Smooth muscle cell (in vitro differentiated cells): ENCODE measurements at regions not wholly inside any gene's neighbourhood (a gene's known extent, or its start where the extent isn't known, plus 50 kb on each side); places are given as distances from the start of the nearest gene placed in this dataset.
A peak's percentile ranks its signal among the peaks of the same experiment; 100 is the strongest.

ENCODE experiments used
- DNase-seq: peaks from one replicate; lab custom pipeline; 2025; ENCODE audit not compliant: unreplicated experiment; lab: John Stamatoyannopoulos, UW
- H2AFZ ChIP-seq: fragments of 200-600 bp; sonication (generic); 2 replicates; pipeline ENCODE4 v1.6.0; 2016; ENCODE audit warnings: antibody characterized with exemption, low read depth, mild to moderate bottlenecking
- H3F3A ChIP-seq: fragments of 200-600 bp; sonication (generic); 2 replicates; pipeline ENCODE4 v1.6.0; 2017; ENCODE audit warnings: antibody characterized with exemption, low read depth
- H3K27ac ChIP-seq: fragments of 200-600 bp; sonication (generic); 2 replicates; pipeline ENCODE4 v1.5.1; 2016; ENCODE audit warnings: low read depth, mild to moderate bottlenecking
- H3K27me3 ChIP-seq: fragments of 200-600 bp; sonication (generic); 2 replicates; pipeline ENCODE4 v1.6.1; 2016; ENCODE audit warnings: low read depth, mild to moderate bottlenecking
- H3K36me3 ChIP-seq: fragments of 200-600 bp; sonication (generic); 2 replicates; pipeline ENCODE4 v1.5.1; 2016; ENCODE audit warnings: low read depth
- H3K4me1 ChIP-seq: fragments of 200-600 bp; sonication (generic); 2 replicates; pipeline ENCODE4 v1.5.1; 2016; ENCODE audit warnings: low read depth
- H3K4me2 ChIP-seq: fragments of 200-600 bp; sonication (generic); 2 replicates; pipeline ENCODE4 v1.6.0; 2016; ENCODE audit warnings: mild to moderate bottlenecking
- H3K4me3 ChIP-seq: fragments of 200-600 bp; sonication (generic); 2 replicates; pipeline ENCODE4 v1.5.1; 2016; ENCODE audit warnings: mild to moderate bottlenecking
- H3K79me2 ChIP-seq: fragments of 200-600 bp; sonication (generic); 2 replicates; pipeline ENCODE4 v1.6.0; 2016; ENCODE audit warnings: low read depth, mild to moderate bottlenecking
- H3K9ac ChIP-seq: fragments of 200-600 bp; sonication (generic); 2 replicates; pipeline ENCODE4 v1.6.0; 2016; ENCODE audit warnings: low read depth
- H3K9me3 ChIP-seq: fragments of 200-600 bp; sonication (generic); replicated peaks from 2 replicates; pipeline ENCODE4 v1.5.1; 2016; ENCODE audit warnings: low read depth
- H4K20me1 ChIP-seq: fragments of 200-600 bp; sonication (generic); 2 replicates; pipeline ENCODE4 v1.6.0; 2016; ENCODE audit warnings: low read depth
- CTCF ChIP-seq: fragments of 200-600 bp; sonication (generic); IDR thresholded peaks from 2 replicates; pipeline ENCODE4 v1.5.1; 2017; ENCODE audit warnings: borderline replicate concordance, mild to moderate bottlenecking, antibody characterized with exemption; ENCODE audit not compliant: insufficient read depth, poor library complexity, severe bottlenecking
- WGBS: methylation state at CpG from one replicate; pipeline ENCODE4 v1.1.7; 2016; ENCODE audit warnings: low lambda C conversion rate; 5-methylcytosine and 5-hydroxymethylcytosine counted together

- peaks cover under 1% of the 10 kb centered on the region for H3K4me1 ChIP-seq
- peak overlapping the region; percentile 63 for H3K27ac ChIP-seq
- H3K27me3 ChIP-seq: no peaks in the 10 kb centered on the region
- no peak overlapping the region for H3K4me3 ChIP-seq
- H2AFZ ChIP-seq: no peak overlapping the region
- H3K36me3 ChIP-seq: no peaks in the 10 kb centered on the region
- H3F3A ChIP-seq: no peaks in the 10 kb centered on the region
- H3K79me2 ChIP-seq: no peaks in the 10 kb centered on the region
- no peak overlapping the region for H3K9ac ChIP-seq
- TF ChIP-seq CTCF: no peak
- no peak for DNase-seq
- peak overlapping the region; percentile 17 for H3K4me2 ChIP-seq
- H4K20me1 ChIP-seq: no peaks in the 10 kb centered on the region
- 46% methylated on average over 3 of the region's 3 CpGs for WGBS
- H3K9me3 ChIP-seq: no peaks in the 10 kb centered on the region
Measured at GRCh38 chr14:49512147-49512551, 74.0 kb downstream of the RPS29 start.

- Histone ChIP-seq H3K9me3 (no peaks in the 10 kb centered on the region), H3K4me3 (no peak overlapping the region), H3K9ac (no peak overlapping the region), H3K79me2 (no peaks in the 10 kb centered on the region), H3K4me2 (no peak overlapping the region), H2AFZ (no peak overlapping the region), H3K36me3 (no peaks in the 10 kb centered on the region), H3K4me1 (peaks cover 10% of the 10 kb centered on the region), H3F3A (no peaks in the 10 kb centered on the region), H4K20me1 (no peaks in the 10 kb centered on the region), H3K27ac (no peak overlapping the region), H3K27me3 (no peaks in the 10 kb centered on the region)
- no peak for TF ChIP-seq CTCF
- DNase-seq: no peak
Measured at GRCh38 chr14:49508124-49508523, 78.1 kb downstream of the RPS29 start.

GRCh38 chr14:49506650-49507049, 79.5 kb downstream of the RPS29 start:
- H3K4me3 ChIP-seq: no peak overlapping the region
- H3K9me3 ChIP-seq: no peaks in the 10 kb centered on the region
- no peaks in the 10 kb centered on the region for H3K36me3 ChIP-seq
- 70% methylated on average over 2 of the region's 2 CpGs for WGBS
- no peaks in the 10 kb centered on the region for H3F3A ChIP-seq
- no peak overlapping the region for H3K9ac ChIP-seq
- no peak for DNase-seq
- H3K4me2 ChIP-seq: no peak overlapping the region
- H3K4me1 ChIP-seq: peaks cover 10% of the 10 kb centered on the region
- no peak overlapping the region for H3K27ac ChIP-seq
- H4K20me1 ChIP-seq: no peaks in the 10 kb centered on the region
- no peaks in the 10 kb centered on the region for H3K79me2 ChIP-seq
- no peak for TF ChIP-seq CTCF
- no peak overlapping the region for H2AFZ ChIP-seq
- H3K27me3 ChIP-seq: no peaks in the 10 kb centered on the region

- no peaks in the 10 kb centered on the region for H3K36me3 ChIP-seq
- no peaks in the 10 kb centered on the region for H3F3A ChIP-seq
- H2AFZ ChIP-seq: no peak overlapping the region
- DNase-seq: no peak
- H3K4me2 ChIP-seq: no peak overlapping the region
- H3K4me3 ChIP-seq: no peak overlapping the region
- peak overlapping the region; percentile 23 for H3K27ac ChIP-seq
- 63% methylated on average over 5 of the region's 5 CpGs for WGBS
- H3K4me1 ChIP-seq: peaks cover 10% of the 10 kb centered on the region
- H3K9ac ChIP-seq: no peak overlapping the region
- no peak for TF ChIP-seq CTCF
- no peaks in the 10 kb centered on the region for H3K79me2 ChIP-seq
- no peaks in the 10 kb centered on the region for H4K20me1 ChIP-seq
- H3K9me3 ChIP-seq: no peaks in the 10 kb centered on the region
- no peaks in the 10 kb centered on the region for H3K27me3 ChIP-seq
Measured at GRCh38 chr14:49505041-49505766, 81.0 kb downstream of the RPS29 start.
